ENCODE measurements at regions not wholly inside any gene's neighbourhood (a gene's known extent, or its start where the extent isn't known, plus 50 kb on each side); places are given as distances from the start of the nearest gene placed in this dataset.

GRCh38 chr2:72037261-72037666 lies 110.4 kb downstream of the CYP26B1 start:
- no peak overlapping the region for H3K4me2 ChIP-seq (ENCODE audit: control insufficient read depth, insufficient read depth)
- CTCF ChIA-PET: interaction anchor here (1.3 kb wide), 1 partner anchor 113 kb away, joined by 4 read pairs; no protein-coding TSS in a partner anchor
- no peak overlapping the region for H3K9ac ChIP-seq (ENCODE audit: control insufficient read depth, insufficient read depth, low read length)
- WGBS (ENCODE audit: insufficient coverage, insufficient replicate concordance, low lambda C conversion rate, missing lambda C conversion rate): 93% methylated on average over 2 of the region's 5 CpGs
- H3K9me3 ChIP-seq (replicated peaks; ENCODE audit: control insufficient read depth, insufficient read depth, low read length): no peaks in the 10 kb centered on the region
- no peak overlapping the region for H3K27ac ChIP-seq (ENCODE audit: control insufficient read depth, insufficient read depth)
- FAIRE-seq (no peak), ATAC-seq (no peak), DNase-seq (ENCODE audit: low read depth, low spot score) (no peak)
- no peaks in the 10 kb centered on the region for H3K4me1 ChIP-seq (ENCODE audit: control insufficient read depth, insufficient read depth, low read length)
- intact Hi-C loops (cut with micrococcal nuclease; ENCODE audit: unreplicated experiment): no loop called here
- RAD21 ChIA-PET (ENCODE audit: unreplicated experiment): no interaction called here
- no TSS peak for BruUV-seq (replicated peaks)
- no peaks in the 10 kb centered on the region for H3K79me2 ChIP-seq (ENCODE audit: control insufficient read depth, insufficient read depth, low read length)
- TF ChIP-seq NR2C1 (IDR thresholded peaks at IDR 0.05) (no peak), HDGF (IDR thresholded peaks at IDR 0.05) (no peak), ZBED1 (IDR thresholded peaks at IDR 0.05; ENCODE audit: borderline replicate concordance) (no peak), JUND (IDR thresholded peaks at IDR 0.05; ENCODE audit: low read depth, low read length) (no peak)
- TF ChIP-seq, protein P1, sequence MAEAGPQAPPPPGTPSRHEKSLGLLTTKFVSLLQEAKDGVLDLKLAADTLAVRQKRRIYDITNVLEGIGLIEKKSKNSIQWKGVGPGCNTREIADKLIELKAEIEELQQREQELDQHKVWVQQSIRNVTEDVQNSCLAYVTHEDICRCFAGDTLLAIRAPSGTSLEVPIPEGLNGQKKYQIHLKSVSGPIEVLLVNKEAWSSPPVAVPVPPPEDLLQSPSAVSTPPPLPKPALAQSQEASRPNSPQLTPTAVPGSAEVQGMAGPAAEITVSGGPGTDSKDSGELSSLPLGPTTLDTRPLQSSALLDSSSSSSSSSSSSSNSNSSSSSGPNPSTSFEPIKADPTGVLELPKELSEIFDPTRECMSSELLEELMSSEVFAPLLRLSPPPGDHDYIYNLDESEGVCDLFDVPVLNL (IDR thresholded peaks at IDR 0.05; ENCODE audit: low read depth, low read length): no peak
- POLR2A ChIA-PET: no interaction called here
- no peak overlapping the region for H2AFZ ChIP-seq (ENCODE audit: control insufficient read depth, low read depth, low read length)
- peaks cover 0 to 1% of the 10 kb centered on the region in 2 experiments; a peak in 2 of 4 replicates for H3K27me3 ChIP-seq (replicated peaks in 1 of 2; ENCODE audit: control insufficient read depth in 2 of 2, insufficient read depth in 2 of 2, low read length in 1 of 2)
- H3K4me3 ChIP-seq: no peak overlapping the region
- SMC1A ChIA-PET (ENCODE audit: uncharacterized antibody, unreplicated experiment): no interaction called here
- no peaks in the 10 kb centered on the region for H4K20me1 ChIP-seq (ENCODE audit: control insufficient read depth, insufficient read depth)
- in situ Hi-C loops (cut with MboI): no loop called here
- H3K36me3 ChIP-seq (ENCODE audit: control insufficient read depth in 2 of 2, insufficient read depth in 2 of 2, low read length in 1 of 2): no peaks in the 10 kb centered on the region

- ChIA-PET CTCF (no interaction called here), RAD21 (ENCODE audit: unreplicated experiment) (no interaction called here), POLR2A (no interaction called here), SMC1A (ENCODE audit: uncharacterized antibody, unreplicated experiment) (no interaction called here)
- Histone ChIP-seq H3K27me3 (replicated peaks in 1 of 2; ENCODE audit: control insufficient read depth in 2 of 2, insufficient read depth in 2 of 2, low read length in 1 of 2) (peaks cover 0 to 1% of the 10 kb centered on the region in 2 experiments; a peak in 2 of 4 replicates), H3K36me3 (ENCODE audit: control insufficient read depth in 2 of 2, insufficient read depth in 2 of 2, low read length in 1 of 2) (no peaks in the 10 kb centered on the region), H3K4me1 (ENCODE audit: control insufficient read depth, insufficient read depth, low read length) (no peaks in the 10 kb centered on the region), H3K9me3 (replicated peaks; ENCODE audit: control insufficient read depth, insufficient read depth, low read length) (no peaks in the 10 kb centered on the region), H3K79me2 (ENCODE audit: control insufficient read depth, insufficient read depth, low read length) (no peaks in the 10 kb centered on the region), H3K4me2 (ENCODE audit: control insufficient read depth, insufficient read depth) (no peak overlapping the region), H2AFZ (ENCODE audit: control insufficient read depth, low read depth, low read length) (no peak overlapping the region), H3K27ac (ENCODE audit: control insufficient read depth, insufficient read depth) (no peak overlapping the region), H4K20me1 (ENCODE audit: control insufficient read depth, insufficient read depth) (no peaks in the 10 kb centered on the region), H3K9ac (ENCODE audit: control insufficient read depth, insufficient read depth, low read length) (no peak overlapping the region), H3K4me3 (no peak overlapping the region)
- no peak for TF ChIP-seq SMAD5 (IDR thresholded peaks at IDR 0.05; ENCODE audit: low read depth)
- TF ChIP-seq, protein P2, sequence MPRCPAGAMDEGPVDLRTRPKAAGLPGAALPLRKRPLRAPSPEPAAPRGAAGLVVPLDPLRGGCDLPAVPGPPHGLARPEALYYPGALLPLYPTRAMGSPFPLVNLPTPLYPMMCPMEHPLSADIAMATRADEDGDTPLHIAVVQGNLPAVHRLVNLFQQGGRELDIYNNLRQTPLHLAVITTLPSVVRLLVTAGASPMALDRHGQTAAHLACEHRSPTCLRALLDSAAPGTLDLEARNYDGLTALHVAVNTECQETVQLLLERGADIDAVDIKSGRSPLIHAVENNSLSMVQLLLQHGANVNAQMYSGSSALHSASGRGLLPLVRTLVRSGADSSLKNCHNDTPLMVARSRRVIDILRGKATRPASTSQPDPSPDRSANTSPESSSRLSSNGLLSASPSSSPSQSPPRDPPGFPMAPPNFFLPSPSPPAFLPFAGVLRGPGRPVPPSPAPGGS (IDR thresholded peaks at IDR 0.05; ENCODE audit: borderline replicate concordance, insufficient read depth, low read depth, low read length, poor library complexity, severe bottlenecking): no peak
- TF ChIP-seq, protein P3, sequence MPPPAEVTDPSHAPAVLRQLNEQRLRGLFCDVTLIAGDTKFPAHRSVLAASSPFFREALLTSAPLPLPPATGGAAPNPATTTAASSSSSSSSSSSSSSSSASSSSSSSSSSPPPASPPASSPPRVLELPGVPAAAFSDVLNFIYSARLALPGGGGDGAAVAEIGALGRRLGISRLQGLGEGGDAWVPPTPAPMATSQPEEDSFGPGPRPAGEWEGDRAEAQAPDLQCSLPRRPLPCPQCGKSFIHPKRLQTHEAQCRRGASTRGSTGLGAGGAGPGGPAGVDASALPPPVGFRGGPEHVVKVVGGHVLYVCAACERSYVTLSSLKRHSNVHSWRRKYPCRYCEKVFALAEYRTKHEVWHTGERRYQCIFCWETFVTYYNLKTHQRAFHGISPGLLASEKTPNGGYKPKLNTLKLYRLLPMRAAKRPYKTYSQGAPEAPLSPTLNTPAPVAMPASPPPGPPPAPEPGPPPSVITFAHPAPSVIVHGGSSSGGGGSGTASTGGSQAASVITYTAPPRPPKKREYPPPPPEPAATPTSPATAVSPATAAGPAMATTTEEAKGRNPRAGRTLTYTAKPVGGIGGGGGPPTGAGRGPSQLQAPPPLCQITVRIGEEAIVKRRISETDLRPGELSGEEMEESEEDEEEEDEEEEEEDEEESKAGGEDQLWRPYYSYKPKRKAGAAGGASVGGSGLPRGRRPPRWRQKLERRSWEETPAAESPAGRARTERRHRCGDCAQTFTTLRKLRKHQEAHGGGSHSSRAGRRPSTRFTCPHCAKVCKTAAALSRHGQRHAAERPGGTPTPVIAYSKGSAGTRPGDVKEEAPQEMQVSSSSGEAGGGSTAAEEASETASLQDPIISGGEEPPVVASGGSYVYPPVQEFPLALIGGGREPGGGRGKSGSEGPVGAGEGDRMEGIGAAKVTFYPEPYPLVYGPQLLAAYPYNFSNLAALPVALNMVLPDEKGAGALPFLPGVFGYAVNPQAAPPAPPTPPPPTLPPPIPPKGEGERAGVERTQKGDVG (CRISPR knock-in tag; IDR thresholded peaks at IDR 0.05): no peak
- DNase-seq (ENCODE audit: low read depth, low spot score): no peak
- intact Hi-C loops (cut with micrococcal nuclease; ENCODE audit: unreplicated experiment): no loop called here
- WGBS (ENCODE audit: insufficient coverage, insufficient replicate concordance, low lambda C conversion rate, missing lambda C conversion rate): 31% methylated on average over 6 of the region's 6 CpGs
- BruUV-seq (replicated peaks): no TSS peak
- in situ Hi-C loops (cut with MboI): no loop called here
- no peak for ATAC-seq
- FAIRE-seq: no peak
Measured at GRCh38 chr2:72036595-72036994, 111.1 kb downstream of the CYP26B1 start.

Data from GM12878 (cell line).